Posterior vena cava (tissue), 2 donors: ENCODE measurements at regions not wholly inside any gene's neighbourhood (a gene's known extent, or its start where the extent isn't known, plus 50 kb on each side); places are given as distances from the start of the nearest gene placed in this dataset.

Experiments
- DNase-seq: peaks from one replicate; pipeline ENCODE4 v3.0.0-alpha.2; 2020; ENCODE audit warnings: low spot score
- intact Hi-C, 2 donors: fragments of 100-400 bp; cut with DNase I; formaldehyde crosslinking; loops; one replicate each; pipeline versions ENCODE4 v1.14.1 to v1.14.2; 2022 to 2023
- donor health status: DM: yes; HTN: yes; CAD: no.
- donor health status: DM: yes; HTN: yes; CAD: no.

DNA sequence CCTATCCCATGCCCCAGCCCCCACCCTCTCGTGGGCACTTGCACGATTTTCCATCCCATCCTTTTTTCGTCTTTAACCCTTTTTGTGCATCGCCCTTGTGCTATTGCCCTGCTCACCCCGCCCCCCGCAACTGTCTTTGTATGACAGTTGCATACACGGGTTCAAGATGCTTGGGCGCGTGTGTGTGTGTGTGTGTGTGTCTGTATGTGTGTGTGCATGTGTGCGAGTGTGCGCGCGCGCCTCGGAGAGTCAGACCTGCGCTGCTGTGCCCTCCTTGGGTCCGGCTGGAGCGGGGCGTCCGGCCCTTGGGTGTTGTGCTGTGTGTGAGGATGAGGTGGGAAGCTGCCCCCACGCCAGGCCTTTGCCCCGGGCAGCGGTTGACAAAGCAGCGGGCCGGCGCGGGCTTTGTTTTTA is 230.7 kb downstream of the HAUS1 start:
- no peak for DNase-seq
- intact Hi-C loops: loop anchor here in 1 of 2 donors (10.0 kb wide), 1 partner anchor 130 kb away; no protein-coding TSS in a partner anchor

- no peak for DNase-seq
- intact Hi-C loops: loop anchor here in 1 of 2 donors (10.0 kb wide), 1 partner anchor 129 kb away; no protein-coding TSS in a partner anchor
Observed at GRCh38 chr18:46335534-46336101, 231.4 kb downstream of the HAUS1 start.

- DNase-seq: no peak
- intact Hi-C loops: loop anchor here in 1 of 2 donors (10.0 kb wide), 1 partner anchor 128 kb away; no protein-coding TSS in a partner anchor
Observed at GRCh38 chr18:46336278-46337111, 232.3 kb downstream of the HAUS1 start.

- no peak for DNase-seq
- intact Hi-C loops: loop anchor here in 1 of 2 donors (10.0 kb wide), 1 partner anchor 128 kb away; no protein-coding TSS in a partner anchor
Observed at GRCh38 chr18:46337271-46337670, 233.1 kb downstream of the HAUS1 start.

- no peak for DNase-seq
- intact Hi-C loops: loop anchor here in 1 of 2 donors (10.0 kb wide), 1 partner anchor 127 kb away; no protein-coding TSS in a partner anchor
Observed at GRCh38 chr18:46338205-46338604, 234.0 kb downstream of the HAUS1 start.

GRCh38 chr18:46338766-46339165 is 234.6 kb downstream of the HAUS1 start:
- intact Hi-C loops: loop anchor here in 1 of 2 donors (10.0 kb wide), 1 partner anchor 126 kb away; no protein-coding TSS in a partner anchor
- DNase-seq: no peak

DNA sequence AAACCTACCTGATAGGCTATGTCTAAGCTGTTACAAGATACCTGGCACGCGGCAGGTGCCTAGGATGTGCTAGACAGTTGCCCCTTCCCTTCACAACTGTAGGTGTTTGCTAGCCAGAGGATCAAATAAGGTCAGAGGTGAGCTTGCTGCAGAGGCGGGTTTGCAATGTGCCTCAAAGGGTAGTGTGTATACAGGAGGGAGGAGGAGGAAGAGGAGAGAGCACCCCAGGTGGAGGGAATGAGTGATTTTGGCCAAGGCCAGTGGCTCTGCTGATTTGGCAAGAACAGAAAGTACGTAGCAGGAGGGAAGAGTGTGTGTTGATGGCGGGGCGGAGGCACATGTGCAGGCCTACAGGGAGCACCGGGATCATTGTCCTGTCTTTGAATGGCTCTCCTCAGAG is 236.5 kb downstream of the HAUS1 start:
- intact Hi-C loops: loop anchor here in 1 of 2 donors (5.0 kb wide), 1 partner anchor 62 kb away; no protein-coding TSS in a partner anchor
- DNase-seq: no peak

- intact Hi-C loops: loop anchor here in 1 of 2 donors (5.0 kb wide), 1 partner anchor 60 kb away; no protein-coding TSS in a partner anchor
- no peak for DNase-seq
Observed at GRCh38 chr18:46341986-46342525, 237.9 kb downstream of the HAUS1 start.

GRCh38 chr18:46343456-46343855 is 239.3 kb downstream of the HAUS1 start:
- intact Hi-C loops: loop anchor here in 1 of 2 donors (5.0 kb wide), 1 partner anchor 59 kb away; no protein-coding TSS in a partner anchor
- DNase-seq: no peak

GRCh38 chr18:46343931-46344372 is 239.8 kb downstream of the HAUS1 start:
- no peak for DNase-seq
- intact Hi-C loops: loop anchor here in 1 of 2 donors (5.0 kb wide), 1 partner anchor 58 kb away; no protein-coding TSS in a partner anchor

GRCh38 chr18:46344416-46345180 is 240.4 kb downstream of the HAUS1 start:
- intact Hi-C loops: loop anchor here in 1 of 2 donors (5.0 kb wide), 1 partner anchor 58 kb away; no protein-coding TSS in a partner anchor
- DNase-seq: no peak

- DNase-seq: no peak
- intact Hi-C loops: no loop called here
Observed at GRCh38 chr18:46345181-46345465, 240.9 kb downstream of the HAUS1 start.

GRCh38 chr18:46346213-46346612 is 242.0 kb downstream of the HAUS1 start:
- intact Hi-C loops: no loop called here
- DNase-seq: no peak

GRCh38 chr18:46346896-46347630 is 242.9 kb downstream of the HAUS1 start:
- DNase-seq: no peak
- intact Hi-C loops: no loop called here

DNA sequence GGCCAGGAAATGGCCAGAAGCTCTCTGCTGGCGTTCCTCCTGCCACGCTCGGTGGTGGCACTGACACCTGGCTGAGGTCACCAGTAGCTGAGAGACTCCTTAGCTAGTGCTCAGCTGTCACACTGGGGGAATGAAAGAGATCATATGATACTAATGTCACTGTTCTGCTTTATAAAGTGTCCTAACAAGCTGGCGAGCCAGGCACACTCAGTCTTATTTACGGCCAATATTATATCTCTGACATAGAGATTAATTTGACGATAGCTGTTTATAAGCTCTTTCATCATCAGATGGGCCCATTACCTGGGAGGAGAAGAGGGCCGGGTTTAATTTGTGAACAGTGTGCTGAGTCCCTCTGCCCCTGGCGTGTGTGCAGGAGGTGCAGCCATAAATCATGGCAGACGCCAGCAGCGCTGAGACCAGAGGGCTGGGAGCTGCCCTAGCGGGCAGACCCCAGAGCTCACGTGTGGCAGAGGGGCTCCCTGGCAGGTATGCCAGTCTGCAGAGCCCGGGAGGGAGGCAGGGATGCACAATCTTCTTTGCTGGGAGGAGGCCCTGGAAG is 246.5 kb downstream of the HAUS1 start:
- intact Hi-C loops: no loop called here
- no peak for DNase-seq

DNA sequence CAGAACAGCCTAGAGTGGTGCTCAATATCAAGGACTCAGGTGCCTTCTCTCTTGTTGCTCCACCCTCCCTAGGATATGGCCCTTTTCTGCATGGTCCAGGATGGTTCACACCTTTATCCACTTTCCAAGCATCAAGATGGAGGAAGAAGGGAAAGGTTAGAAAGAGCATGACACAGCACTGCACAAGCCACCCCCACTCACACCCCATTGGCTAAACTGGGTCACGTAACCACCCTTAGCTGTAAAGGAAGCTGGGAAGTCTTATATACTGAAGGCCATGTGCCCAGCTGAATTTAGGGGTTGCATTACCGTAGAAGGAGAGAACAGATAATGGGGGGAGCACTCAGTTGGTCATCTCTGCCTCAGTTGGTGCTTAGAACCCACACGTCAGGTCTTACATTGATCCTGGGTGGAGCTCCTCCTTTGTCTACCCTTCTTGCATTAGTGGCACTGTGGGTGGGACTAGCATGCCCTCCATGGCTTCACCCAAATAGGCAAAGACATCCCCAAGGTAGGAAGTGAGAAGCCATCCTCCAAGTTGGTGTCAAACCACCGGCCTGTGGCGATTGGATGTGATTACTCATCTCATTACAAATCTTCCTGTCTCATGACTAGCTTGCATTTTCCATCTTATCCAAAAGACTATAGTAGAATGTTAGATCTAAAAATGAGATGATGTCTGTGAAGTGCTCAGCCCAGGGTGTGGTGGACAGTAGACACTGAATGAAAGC is 248.5 kb downstream of the HAUS1 start:
- intact Hi-C loops: no loop called here
- no peak for DNase-seq

DNA sequence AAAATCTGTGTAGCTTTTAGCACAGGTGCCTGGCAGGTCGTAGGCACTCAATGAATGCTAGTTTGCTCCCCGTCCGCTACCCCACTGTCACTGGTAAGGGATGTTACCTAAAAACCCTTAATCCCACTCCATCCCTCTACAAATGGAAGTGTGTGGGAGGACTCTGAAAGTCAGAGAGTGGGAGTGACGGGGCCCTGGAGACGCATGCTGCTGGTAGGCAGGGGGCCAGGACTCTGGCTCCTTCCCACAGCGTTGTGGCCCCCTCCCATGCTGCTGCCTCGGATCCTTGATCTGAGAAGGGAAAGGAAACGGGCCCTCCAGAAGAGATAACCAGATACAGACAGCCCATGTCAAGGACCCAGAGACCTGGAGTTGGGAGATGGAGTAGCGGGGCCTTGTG is 249.3 kb downstream of the HAUS1 start:
- DNase-seq: no peak
- intact Hi-C loops: no loop called here
